Mammary epithelial cell (primary cell): ENCODE measurements at regions not wholly inside any gene's neighbourhood (a gene's known extent, or its start where the extent isn't known, plus 50 kb on each side); places are given as distances from the start of the nearest gene placed in this dataset.

ENCODE experiments used
- CTCF ChIP-seq, 2 donors: IDR thresholded peaks in 1 of 2; conservative IDR thresholded peaks in 1 of 2; 2 replicates each; pipeline ENCODE4 v1.5.1; 2011 to 2012; ENCODE audit warnings: inconsistent platforms in 2 of 2, low read length in 2 of 2, mild to moderate bottlenecking in 2 of 2, control low read depth in 1 of 2, low read depth in 1 of 2; ENCODE audit not compliant: insufficient read depth in 1 of 2; ENCODE audit errors: extremely low read depth in 1 of 2
- EZH2 ChIP-seq: IDR thresholded peaks from 2 replicates; pipeline ENCODE4 v1.6.1; 2012; ENCODE audit warnings: low read length, inconsistent platforms, borderline replicate concordance

- TF ChIP-seq CTCF (conservative IDR thresholded peaks at IDR 0.05 in 1 of 2, IDR thresholded peaks at IDR 0.05 in 1 of 2; ENCODE audit: extremely low read depth in 1 of 2, insufficient read depth in 1 of 2, low read depth in 1 of 2, low read length in 2 of 2) (no peak), EZH2 (no peak)
Measured at GRCh38 chr4:189291939-189292338, 648.7 kb upstream of the FRG1 start.
